HG02938 (cell line): ENCODE measurements at regions not wholly inside any gene's neighbourhood (a gene's known extent, or its start where the extent isn't known, plus 50 kb on each side); places are given as distances from the start of the nearest gene placed in this dataset.

Experiments
- ATAC-seq: cut with Tn5 transposase; IDR thresholded peaks from one replicate; pipeline ENCODE4 v1.9.1; 2021; ENCODE audit warnings: mild to moderate bottlenecking, moderate library complexity; ENCODE audit not compliant: unreplicated experiment

- ATAC-seq: no peak
These were observed 547.6 kb downstream of the NR2F2 start for GRCh38 chr15:96878129-96878528.

- ATAC-seq: no peak
These were observed 551.7 kb downstream of the NR2F2 start for GRCh38 chr15:96882121-96882772.

GRCh38 chr15:96887730-96888129 is 557.2 kb downstream of the NR2F2 start:
- ATAC-seq: no peak

- ATAC-seq: no peak
These were observed 558.3 kb downstream of the NR2F2 start for GRCh38 chr15:96888764-96889163.

GRCh38 chr15:96889734-96890480 is 559.4 kb downstream of the NR2F2 start:
- peak; percentile 47 for ATAC-seq

- ATAC-seq: no peak
These were observed 560.5 kb downstream of the NR2F2 start for GRCh38 chr15:96891046-96891445.

- ATAC-seq: no peak
These were observed 562.8 kb downstream of the NR2F2 start for GRCh38 chr15:96893159-96893906.

- no peak for ATAC-seq
These were observed 564.2 kb downstream of the NR2F2 start for GRCh38 chr15:96894659-96895058.

- ATAC-seq: no peak
These were observed 566.3 kb downstream of the NR2F2 start for GRCh38 chr15:96896766-96897165.

GRCh38 chr15:96914081-96914480 is 583.6 kb downstream of the NR2F2 start:
- no peak for ATAC-seq

- ATAC-seq: no peak
These were observed 586.2 kb downstream of the NR2F2 start for GRCh38 chr15:96916750-96917149.

- no peak for ATAC-seq
These were observed 594.1 kb downstream of the NR2F2 start for GRCh38 chr15:96924570-96924969.

- no peak for ATAC-seq
These were observed 617.1 kb downstream of the NR2F2 start for GRCh38 chr15:96947296-96948229.

GRCh38 chr15:96948981-96949380 is 618.5 kb downstream of the NR2F2 start:
- ATAC-seq: no peak

- no peak for ATAC-seq
These were observed 628.2 kb downstream of the NR2F2 start for GRCh38 chr15:96958721-96959120.

GRCh38 chr15:96959501-96959900 is 629.0 kb downstream of the NR2F2 start:
- no peak for ATAC-seq

GRCh38 chr15:96960711-96961480 is 630.4 kb downstream of the NR2F2 start:
- no peak for ATAC-seq

GRCh38 chr15:96966554-96966953 is 636.1 kb downstream of the NR2F2 start:
- ATAC-seq: no peak

- no peak for ATAC-seq
These were observed 639.5 kb downstream of the NR2F2 start for GRCh38 chr15:96969732-96970710.
